HEK293T (cell line): ENCODE measurements at regions not wholly inside any gene's neighbourhood (a gene's known extent, or its start where the extent isn't known, plus 50 kb on each side); places are given as distances from the start of the nearest gene placed in this dataset.
"Not testable (repeated sequence)": the region's sequence is repeated elsewhere in the genome, so short reads cannot be mapped to it uniquely, and the experiment has no call there.

ENCODE experiments used
- CTCF ChIA-PET: fragments of 350-600 bp; formaldehyde crosslinking; extraction: SDS; loops from one replicate; lab custom pipeline; 2021; ENCODE audit warnings: antibody characterized with exemption, inconsistent platforms; lab: Yijun Ruan, JAX
- POLR2A ChIA-PET: fragments of 350-600 bp; formaldehyde crosslinking; extraction: SDS; loops from one replicate; lab custom pipeline; 2020; ENCODE audit warnings: antibody characterized with exemption, inconsistent platforms; lab: Yijun Ruan, JAX
- DNase-seq: peaks from one replicate; pipeline ENCODE4 v3.0.0; 2012; ENCODE audit warnings: mixed read lengths; ENCODE audit errors: extremely low spot score
- ARNT ChIP-seq: fragments of 450-650 bp; IDR thresholded peaks from 2 replicates; pipeline ENCODE4 v1.6.1; 2017; ENCODE audit warnings: mild to moderate bottlenecking
- BHLHE40 ChIP-seq: fragments of 450-650 bp; IDR thresholded peaks from 2 replicates; pipeline ENCODE4 v1.6.1; 2016; ENCODE audit warnings: mild to moderate bottlenecking, moderate library complexity, borderline replicate concordance
- CTBP1 ChIP-seq: fragments of 450-650 bp; IDR thresholded peaks from 2 replicates; pipeline ENCODE4 v1.6.1; 2016; ENCODE audit warnings: borderline replicate concordance
- ELF4 ChIP-seq: fragments of 450-650 bp; IDR thresholded peaks from 2 replicates; pipeline ENCODE4 v1.6.1; 2017; ENCODE audit warnings: antibody characterized with exemption
- FOXA1 ChIP-seq: fragments of 450-650 bp; IDR thresholded peaks from 2 replicates; pipeline ENCODE4 v1.6.1; 2016; ENCODE audit warnings: mild to moderate bottlenecking
- FOXK2 ChIP-seq: fragments of 450-650 bp; IDR thresholded peaks from 2 replicates; pipeline ENCODE4 v1.6.1; 2016; ENCODE audit warnings: mild to moderate bottlenecking
- FOXM1 ChIP-seq: fragments of 450-650 bp; IDR thresholded peaks from 2 replicates; pipeline ENCODE4 v1.6.1; 2017; ENCODE audit warnings: mild to moderate bottlenecking, borderline replicate concordance
- HDGF ChIP-seq: fragments of 450-650 bp; IDR thresholded peaks from 2 replicates; pipeline ENCODE4 v1.6.1; 2017; ENCODE audit warnings: antibody characterized with exemption, borderline replicate concordance
- L3MBTL2 ChIP-seq: fragments of 450-650 bp; conservative IDR thresholded peaks from 2 replicates; pipeline ENCODE4 v1.6.1; 2016; ENCODE audit warnings: mild to moderate bottlenecking
- LEF1 ChIP-seq: fragments of 450-650 bp; IDR thresholded peaks from 2 replicates; pipeline ENCODE4 v1.6.1; 2017; ENCODE audit warnings: mild to moderate bottlenecking, borderline replicate concordance
- NFRKB ChIP-seq: fragments of 450-650 bp; IDR thresholded peaks from 2 replicates; pipeline ENCODE4 v1.6.1; 2016; ENCODE audit warnings: mild to moderate bottlenecking, moderate library complexity
- SP1 ChIP-seq: fragments of 450-650 bp; IDR thresholded peaks from 2 replicates; pipeline ENCODE4 v1.6.1; 2017
- SUZ12 ChIP-seq: fragments of 450-650 bp; IDR thresholded peaks from 2 replicates; pipeline ENCODE4 v1.6.1; 2016; ENCODE audit warnings: mild to moderate bottlenecking
- TARDBP ChIP-seq: fragments of 450-650 bp; IDR thresholded peaks from 2 replicates; pipeline ENCODE4 v1.6.1; 2016
- ZNF384 ChIP-seq: fragments of 450-650 bp; IDR thresholded peaks from 2 replicates; pipeline ENCODE4 v1.6.1; 2016
- TF ChIP-seq, protein P1 (sequence below): fragments of 450-650 bp; IDR thresholded peaks from 2 replicates; pipeline ENCODE4 v1.6.1; 2016

GRCh38 chr1:58966917-58967740, 183.3 kb upstream of the JUN start:
- no peak for DNase-seq
- ChIA-PET CTCF (no interaction called here), POLR2A (no interaction called here)
- no peak for TF ChIP-seq L3MBTL2
- no peak for TF ChIP-seq LEF1
- no peak for TF ChIP-seq FOXK2
- TF ChIP-seq TARDBP: no peak
- TF ChIP-seq BHLHE40: no peak
- TF ChIP-seq, protein P1, sequence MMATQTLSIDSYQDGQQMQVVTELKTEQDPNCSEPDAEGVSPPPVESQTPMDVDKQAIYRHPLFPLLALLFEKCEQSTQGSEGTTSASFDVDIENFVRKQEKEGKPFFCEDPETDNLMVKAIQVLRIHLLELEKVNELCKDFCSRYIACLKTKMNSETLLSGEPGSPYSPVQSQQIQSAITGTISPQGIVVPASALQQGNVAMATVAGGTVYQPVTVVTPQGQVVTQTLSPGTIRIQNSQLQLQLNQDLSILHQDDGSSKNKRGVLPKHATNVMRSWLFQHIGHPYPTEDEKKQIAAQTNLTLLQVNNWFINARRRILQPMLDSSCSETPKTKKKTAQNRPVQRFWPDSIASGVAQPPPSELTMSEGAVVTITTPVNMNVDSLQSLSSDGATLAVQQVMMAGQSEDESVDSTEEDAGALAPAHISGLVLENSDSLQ: no peak

DNA sequence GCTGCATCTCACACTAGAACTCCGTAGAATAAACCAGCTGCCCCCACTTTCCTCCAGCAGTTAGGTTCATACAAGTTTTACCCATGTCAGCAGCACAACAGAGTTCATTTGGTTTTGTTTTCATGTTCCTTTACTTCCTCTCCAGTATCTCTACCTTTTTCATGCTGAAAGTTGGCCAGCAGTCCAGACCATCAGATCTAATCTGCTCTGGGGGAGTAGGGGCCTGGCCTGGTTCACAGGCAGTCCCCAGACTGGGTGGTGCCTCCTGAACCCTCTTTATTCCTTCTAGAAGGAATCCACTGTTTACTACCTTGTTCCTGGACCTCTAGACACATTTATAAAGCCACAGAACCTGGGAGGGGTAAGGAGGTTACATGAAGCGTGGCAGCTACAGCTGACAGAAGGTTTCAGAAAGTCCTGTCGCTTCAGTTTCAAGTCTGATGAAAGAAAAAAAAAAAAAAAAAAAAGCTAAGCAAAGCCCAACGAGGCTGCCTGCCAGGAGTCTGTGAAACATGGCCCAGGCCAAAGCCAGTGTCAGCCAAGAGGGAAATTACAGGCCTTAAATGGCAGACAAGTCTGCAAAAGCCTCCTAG, 184.6 kb upstream of the JUN start:
- ChIA-PET CTCF (no interaction called here), POLR2A (interaction anchor here (1.0 kb wide), 1 partner anchor 184 kb away, joined by 3 read pairs; the partner anchor contains the start of gene JUN)
- DNase-seq: no peak
- TF ChIP-seq FOXK2: no peak
- TF ChIP-seq ZNF384: peak; percentile 60; the same call in 1 of the 2 replicates

- DNase-seq, POLR2A ChIA-PET: not testable (repeated sequence)
- CTCF ChIA-PET: interaction anchor here (0.6 kb wide), 1 partner anchor 346 kb away, joined by 3 read pairs; no protein-coding TSS in a partner anchor
Measured at GRCh38 chr1:58969176-58969575, 185.3 kb upstream of the JUN start.

DNA sequence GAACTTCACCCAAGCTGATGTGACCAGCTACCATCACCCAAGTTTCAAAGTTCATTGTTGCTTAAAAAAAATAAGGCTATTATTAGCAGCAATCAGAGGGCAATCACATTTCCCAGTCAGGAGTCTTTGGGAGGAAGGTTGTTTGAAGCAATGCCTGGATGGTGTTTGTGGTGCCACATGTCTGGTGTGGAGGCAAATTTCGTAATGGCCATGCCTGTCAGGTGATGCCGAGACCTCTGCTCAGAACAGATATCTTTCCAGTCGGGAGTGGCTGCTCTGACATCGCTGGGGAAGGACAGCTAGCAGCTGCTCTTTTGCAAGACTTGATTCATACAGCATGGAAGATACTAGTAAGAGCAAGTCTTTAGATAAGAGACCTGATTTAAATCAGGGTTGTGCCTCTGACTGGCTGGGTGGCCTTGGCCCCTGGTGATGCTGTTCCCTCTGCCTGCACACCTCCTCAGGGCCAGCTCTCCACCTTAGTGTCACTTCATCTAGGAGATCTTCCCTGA, 187.8 kb upstream of the JUN start:
- POLR2A ChIA-PET: no interaction called here
- CTCF ChIA-PET: no interaction called here
- TF ChIP-seq FOXK2 (no peak), CTBP1 (no peak), HDGF (no peak), SUZ12 (no peak)
- TF ChIP-seq, protein P1: no peak
- no peak for DNase-seq

GRCh38 chr1:58975888-58976287, 192.0 kb upstream of the JUN start:
- ChIA-PET CTCF (no interaction called here), POLR2A (no interaction called here)
- no peak for DNase-seq
- no peak for TF ChIP-seq BHLHE40
- no peak for TF ChIP-seq LEF1
- TF ChIP-seq SUZ12: no peak
- no peak for TF ChIP-seq CTBP1
- TF ChIP-seq ARNT: no peak
- no peak for TF ChIP-seq NFRKB
- no peak for TF ChIP-seq FOXM1
- no peak for TF ChIP-seq ZNF384
- TF ChIP-seq L3MBTL2: no peak
- TF ChIP-seq ELF4: no peak
- TF ChIP-seq HDGF: no peak
- TF ChIP-seq TARDBP: no peak
- TF ChIP-seq FOXK2: no peak
- TF ChIP-seq, protein P1: no peak

GRCh38 chr1:58976294-58976693, 192.4 kb upstream of the JUN start:
- POLR2A ChIA-PET: no interaction called here
- DNase-seq: no peak
- CTCF ChIA-PET: no interaction called here
- TF ChIP-seq, protein P1: no peak
- TF ChIP-seq FOXM1 (no peak), FOXA1 (no peak), TARDBP (no peak), SUZ12 (no peak), LEF1 (no peak), NFRKB (no peak), ARNT (no peak), FOXK2 (no peak), SP1 (no peak), ZNF384 (no peak), L3MBTL2 (no peak), CTBP1 (no peak), BHLHE40 (no peak), HDGF (no peak), ELF4 (no peak)
